ENCODE measurements at regions not wholly inside any gene's neighbourhood (a gene's known extent, or its start where the extent isn't known, plus 50 kb on each side); places are given as distances from the start of the nearest gene placed in this dataset.
A peak's percentile ranks its signal among the peaks of the same experiment; 100 is the strongest.
"Not testable (repeated sequence)": the region's sequence is repeated elsewhere in the genome, so short reads cannot be mapped to it uniquely, and the experiment has no call there.

GRCh38 chr6:104486035-104486434 lies 373.7 kb downstream of the HACE1 start:
- DNase-seq, result no peak

- DNase-seq, result no peak
These were observed 375.1 kb downstream of the HACE1 start for GRCh38 chr6:104484626-104485025.

- no peak for DNase-seq
These were observed 375.5 kb downstream of the HACE1 start for GRCh38 chr6:104484191-104484590.

- DNase-seq, result no peak
These were observed 376.4 kb downstream of the HACE1 start for GRCh38 chr6:104483225-104483834.

GRCh38 chr6:104477569-104477968 lies 382.1 kb downstream of the HACE1 start:
- no peak for DNase-seq

GRCh38 chr6:104473021-104473429 lies 386.7 kb downstream of the HACE1 start:
- DNase-seq, result no peak

- peak; percentile 15 for DNase-seq
These were observed 387.5 kb downstream of the HACE1 start for GRCh38 chr6:104472021-104472901.

GRCh38 chr6:104466306-104466705 lies 393.4 kb downstream of the HACE1 start:
- DNase-seq, result no peak

GRCh38 chr6:104462811-104463599 lies 396.7 kb downstream of the HACE1 start:
- DNase-seq, result no peak

GRCh38 chr6:104460738-104461483 lies 398.8 kb downstream of the HACE1 start:
- DNase-seq, result no peak

- DNase-seq, result no peak
These were observed 400.2 kb downstream of the HACE1 start for GRCh38 chr6:104459543-104459942.

GRCh38 chr6:104449918-104450317 lies 409.8 kb downstream of the HACE1 start:
- DNase-seq, result no peak

- not testable (repeated sequence) for DNase-seq
These were observed 413.3 kb downstream of the HACE1 start for GRCh38 chr6:104446101-104447080.

GRCh38 chr6:104434519-104434918 lies 425.2 kb downstream of the HACE1 start:
- no peak for DNase-seq

- DNase-seq, result no peak
These were observed 428.6 kb downstream of the HACE1 start for GRCh38 chr6:104431096-104431495.

- no peak for DNase-seq
These were observed 431.5 kb downstream of the HACE1 start for GRCh38 chr6:104428184-104428583.

GRCh38 chr6:104423691-104424090 lies 436.0 kb downstream of the HACE1 start:
- no peak for DNase-seq

GRCh38 chr6:104421650-104422049 lies 438.1 kb downstream of the HACE1 start:
- DNase-seq, result no peak

- DNase-seq, result no peak
These were observed 440.9 kb downstream of the HACE1 start for GRCh38 chr6:104418839-104419238.

- DNase-seq, result no peak
These were observed 441.6 kb downstream of the HACE1 start for GRCh38 chr6:104418125-104418524.

- DNase-seq, result no peak
These were observed 445.0 kb downstream of the HACE1 start for GRCh38 chr6:104414723-104415122.

GRCh38 chr6:104413767-104414166 lies 446.0 kb downstream of the HACE1 start:
- DNase-seq, result no peak

All from NCI-H2107 (cell line).